GM12892 (cell line): ENCODE measurements at regions not wholly inside any gene's neighbourhood (a gene's known extent, or its start where the extent isn't known, plus 50 kb on each side); places are given as distances from the start of the nearest gene placed in this dataset.
"Not testable (repeated sequence)": the region's sequence is repeated elsewhere in the genome, so short reads cannot be mapped to it uniquely, and the experiment has no call there.

ENCODE experiments used
- DNase-seq: peaks from one replicate; pipeline ENCODE4 v3.0.0; 2011; ENCODE audit not compliant: insufficient read length
- FAIRE-seq: peaks from 2 replicates; lab custom pipeline; 2011; peaks lifted over from hg19 to GRCh38; lab: Jason Lieb, UNC
- POLR2A ChIP-seq: IDR thresholded peaks from 2 replicates; pipeline ENCODE4 v1.6.1; 2011; ENCODE audit warnings: low read depth, low read length, control low read depth
- POLR2AphosphoS5 ChIP-seq: IDR thresholded peaks from 2 replicates; pipeline ENCODE4 v1.6.1; 2011; ENCODE audit warnings: low read depth, low read length, control low read depth
- TAF1 ChIP-seq: IDR thresholded peaks from 2 replicates; pipeline ENCODE4 v1.6.1; 2011; ENCODE audit warnings: low read depth, mild to moderate bottlenecking, control low read depth, low read length, borderline replicate concordance

DNA sequence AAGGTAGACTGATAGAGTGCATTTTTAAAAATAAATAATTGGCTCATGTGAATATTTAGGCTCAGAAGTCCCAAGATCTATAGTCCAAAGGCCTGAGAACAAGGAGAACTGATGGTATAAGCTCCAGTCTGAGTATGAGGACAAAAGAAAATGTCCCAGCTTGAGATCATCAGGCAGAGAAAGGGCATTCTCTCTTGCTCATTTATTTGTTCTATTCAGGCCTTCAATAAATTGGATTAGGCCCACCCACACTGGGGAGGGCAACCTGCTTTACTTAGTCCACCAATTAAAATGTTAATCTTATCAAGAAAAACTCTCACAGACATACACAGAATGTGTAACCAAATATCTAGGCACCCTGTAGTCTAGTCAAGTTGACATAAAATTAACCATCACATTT is 644.4 kb upstream of the MDGA2 start:
- FAIRE-seq (no peak), DNase-seq (no peak)
- TF ChIP-seq POLR2AphosphoS5 (no peak), POLR2A (no peak), TAF1 (no peak)

DNA sequence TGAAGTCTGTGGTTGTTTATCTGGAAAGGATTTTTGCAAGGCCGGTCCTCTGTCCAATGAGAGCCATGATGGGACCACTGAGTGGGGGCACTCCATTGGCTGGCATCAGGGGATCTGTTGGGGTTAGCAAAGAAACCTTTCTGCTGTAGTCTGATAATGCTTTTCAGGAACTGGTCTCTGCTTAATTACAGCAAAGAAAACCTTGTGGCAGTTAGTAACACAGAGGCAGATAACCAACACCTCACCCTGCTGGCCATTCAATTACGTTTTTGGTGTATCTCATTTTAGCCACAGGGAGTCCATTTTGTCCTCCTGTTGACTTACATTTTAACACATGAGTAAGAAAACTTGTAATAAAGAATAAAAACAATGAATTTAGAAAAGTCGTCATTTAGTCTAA is 629.3 kb upstream of the MDGA2 start:
- TF ChIP-seq POLR2AphosphoS5 (no peak), TAF1 (no peak), POLR2A (no peak)
- DNase-seq, result no peak
- no peak for FAIRE-seq

DNA sequence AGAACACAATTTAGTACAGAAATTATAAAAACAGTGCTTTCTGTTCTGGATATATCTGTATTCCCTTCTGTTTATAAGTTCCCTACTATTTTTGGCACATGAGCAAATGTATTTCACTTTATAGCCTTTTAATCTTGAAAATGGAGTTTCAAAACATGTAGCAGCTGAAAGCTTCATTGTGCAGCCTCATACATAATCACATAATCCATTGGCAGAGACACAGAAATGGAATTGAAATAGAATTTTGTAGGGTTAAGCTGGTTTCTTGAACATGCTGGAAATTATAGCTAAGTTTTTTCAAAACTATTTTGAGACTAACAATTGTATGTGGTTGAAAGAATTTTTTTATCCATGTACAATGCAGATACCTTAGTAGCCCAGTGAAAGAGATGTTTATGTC is 614.3 kb upstream of the MDGA2 start:
- TF ChIP-seq POLR2AphosphoS5 (no peak), POLR2A (no peak), TAF1 (no peak)
- no peak for DNase-seq
- FAIRE-seq, result no peak

DNA sequence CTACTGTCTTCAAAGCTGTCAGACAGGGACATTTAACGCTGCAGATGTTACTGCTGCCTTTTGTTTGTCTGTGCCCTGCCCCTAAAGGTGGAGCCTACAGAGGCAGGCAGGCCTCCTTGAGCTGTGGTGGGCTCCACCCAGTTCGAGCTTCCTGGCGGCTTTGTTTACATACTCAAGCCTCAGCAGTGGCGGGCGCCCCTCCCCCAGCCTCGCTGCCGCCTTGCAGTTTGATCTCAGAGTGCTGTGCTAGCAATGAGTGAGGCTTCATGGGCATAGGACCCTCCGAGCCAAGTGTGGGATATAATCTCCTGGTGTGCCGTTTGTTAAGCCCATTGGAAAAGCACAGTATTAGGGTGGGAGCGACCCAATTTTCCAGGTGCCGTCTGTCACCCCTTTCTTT is 609.8 kb upstream of the MDGA2 start:
- FAIRE-seq, DNase-seq: not testable (repeated sequence)

DNA sequence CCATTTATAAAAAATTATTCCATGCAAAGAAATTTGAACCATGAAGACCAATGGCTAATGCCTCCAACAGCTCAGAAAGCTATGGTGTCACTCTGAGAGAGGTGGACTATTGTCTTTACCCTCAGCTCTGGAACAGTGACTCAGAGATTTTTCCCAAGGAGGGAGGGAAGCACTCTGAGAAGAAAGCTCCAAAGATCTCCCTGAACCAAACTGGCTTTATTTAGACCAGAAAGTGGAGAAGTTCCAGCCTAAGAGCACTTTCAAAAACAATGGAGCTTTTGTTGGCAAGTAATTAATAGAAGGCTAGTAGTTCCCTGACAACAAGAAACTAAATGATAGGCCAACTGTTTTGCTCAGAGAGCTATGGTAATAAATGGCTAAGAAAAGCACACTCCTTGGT is 599.9 kb upstream of the MDGA2 start:
- TF ChIP-seq TAF1, result no peak
- no peak for TF ChIP-seq POLR2A
- TF ChIP-seq POLR2AphosphoS5, result no peak
- DNase-seq (no peak), FAIRE-seq (no peak)

DNA sequence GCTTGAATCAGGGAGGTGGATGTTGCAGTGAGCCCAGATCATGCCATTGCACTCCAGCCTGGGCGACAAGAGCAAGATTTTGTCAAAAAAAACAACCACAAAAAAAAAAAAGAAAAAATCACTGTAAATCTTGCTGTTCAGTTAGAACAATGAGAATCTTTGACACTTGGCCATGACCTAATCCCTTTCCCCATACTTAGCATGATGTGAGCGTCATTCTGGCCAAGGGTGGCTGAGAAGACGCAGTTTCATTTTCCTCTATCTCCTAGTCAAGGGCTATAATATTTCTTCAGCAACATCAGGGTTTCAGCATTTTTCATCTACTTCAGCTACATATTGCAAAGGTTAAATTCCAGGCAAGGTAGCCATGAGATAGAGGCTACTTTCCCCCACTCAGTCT is 599.4 kb upstream of the MDGA2 start:
- no peak for DNase-seq
- FAIRE-seq, result no peak
- TF ChIP-seq POLR2AphosphoS5 (no peak), TAF1 (no peak), POLR2A (no peak)

DNA sequence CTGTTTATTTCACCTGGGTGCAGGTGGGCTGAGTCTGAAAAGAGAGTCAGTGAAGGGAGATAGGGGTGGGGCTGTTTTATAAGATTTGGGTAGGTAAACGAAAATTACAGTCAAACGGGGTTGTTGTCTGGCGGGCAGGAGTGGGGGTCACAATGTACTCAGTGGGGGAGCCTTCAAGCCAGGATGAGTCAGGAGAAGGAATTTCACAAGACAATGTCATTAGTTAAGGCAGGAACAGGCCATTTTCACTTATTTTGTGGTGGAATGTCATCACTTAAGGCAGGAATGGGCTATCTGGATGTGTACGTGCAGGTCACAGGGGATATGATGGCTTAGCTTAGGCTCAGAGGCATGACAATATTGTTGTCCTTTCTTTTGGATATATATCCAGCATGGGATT is 592.5 kb upstream of the MDGA2 start:
- not testable (repeated sequence) for FAIRE-seq, DNase-seq

DNA sequence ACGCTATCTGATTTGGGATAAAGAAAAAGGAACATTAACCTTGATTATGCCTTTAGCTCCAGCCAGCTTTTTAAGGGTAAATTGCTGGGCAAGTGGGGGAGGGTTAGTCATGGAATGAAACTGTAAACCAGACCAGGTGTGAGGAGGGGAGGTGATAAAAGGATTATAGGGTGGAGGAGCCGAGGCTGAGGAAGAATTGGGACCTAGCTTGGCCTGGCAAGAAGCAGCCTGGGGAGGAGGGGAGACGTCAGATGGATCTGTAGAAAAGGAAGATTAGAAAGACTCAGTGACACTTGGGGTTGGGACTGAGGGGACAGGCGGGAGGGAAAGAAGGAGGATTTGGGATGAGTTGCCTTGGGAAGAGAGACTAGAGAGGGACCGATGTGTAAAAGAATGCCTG is 590.8 kb upstream of the MDGA2 start:
- FAIRE-seq, DNase-seq: not testable (repeated sequence)

DNA sequence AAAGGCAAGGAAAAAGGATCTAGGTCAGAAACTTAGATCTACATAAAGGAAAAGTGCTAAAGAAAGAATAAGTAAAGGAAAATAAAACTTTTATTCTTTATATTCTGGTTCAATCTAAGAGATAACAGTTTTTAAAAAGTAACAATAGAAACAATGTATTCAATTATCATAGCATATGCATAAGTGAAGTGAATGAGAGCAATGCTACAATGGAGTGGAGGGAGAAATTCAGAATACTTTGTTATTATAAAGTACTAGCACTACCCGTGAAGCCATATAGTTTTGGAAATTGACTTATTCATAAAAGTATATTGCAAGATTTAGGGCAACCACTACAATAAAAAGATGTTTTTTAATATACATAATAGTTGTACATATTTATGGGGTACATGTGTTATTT is 586.0 kb upstream of the MDGA2 start:
- FAIRE-seq (no peak), DNase-seq (no peak)
- TF ChIP-seq POLR2A, result no peak
- TF ChIP-seq POLR2AphosphoS5, result no peak
- TF ChIP-seq TAF1, result no peak

DNA sequence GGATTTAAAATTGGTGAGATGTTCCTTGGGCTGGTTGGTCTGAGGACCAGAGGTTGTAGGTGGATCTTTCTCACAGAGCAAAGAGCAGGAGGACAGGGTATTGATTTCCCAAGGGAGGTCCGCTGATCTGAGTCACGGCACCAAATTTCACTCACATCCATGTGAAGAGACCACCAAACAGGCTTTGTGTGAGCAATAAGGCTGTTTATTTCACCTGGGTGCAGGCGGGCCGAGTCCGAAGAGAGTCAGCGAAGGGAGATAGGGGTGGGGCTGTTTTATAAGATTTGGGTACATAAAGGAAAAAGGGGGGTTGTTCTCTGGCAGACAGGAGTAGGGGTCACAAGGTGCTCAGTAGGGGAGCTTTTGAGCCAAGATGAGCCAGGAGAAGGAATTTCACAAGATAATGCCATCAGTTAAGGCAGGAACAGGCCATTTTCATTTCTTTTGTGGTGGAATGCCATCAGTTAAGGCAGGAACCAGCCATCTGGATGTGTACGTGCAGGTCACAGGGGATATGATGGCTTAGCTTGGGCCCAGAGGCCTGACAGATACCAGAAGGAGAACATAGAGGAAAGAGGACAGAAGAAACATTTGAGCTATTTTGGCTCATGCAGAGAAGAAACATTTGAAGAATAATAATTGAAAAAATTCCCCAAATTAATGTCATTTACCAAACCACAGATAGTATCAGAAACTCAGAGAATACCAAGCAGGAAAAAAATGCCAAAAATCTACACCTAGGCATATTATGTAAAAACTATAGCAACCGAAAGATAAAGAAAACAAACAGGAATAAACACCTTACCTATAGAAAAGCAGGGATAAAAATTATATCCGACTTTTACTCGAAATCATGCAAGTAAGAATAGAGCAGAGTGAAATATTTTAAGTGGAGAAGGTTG is 585.2 kb upstream of the MDGA2 start:
- not testable (repeated sequence) for DNase-seq, FAIRE-seq

DNA sequence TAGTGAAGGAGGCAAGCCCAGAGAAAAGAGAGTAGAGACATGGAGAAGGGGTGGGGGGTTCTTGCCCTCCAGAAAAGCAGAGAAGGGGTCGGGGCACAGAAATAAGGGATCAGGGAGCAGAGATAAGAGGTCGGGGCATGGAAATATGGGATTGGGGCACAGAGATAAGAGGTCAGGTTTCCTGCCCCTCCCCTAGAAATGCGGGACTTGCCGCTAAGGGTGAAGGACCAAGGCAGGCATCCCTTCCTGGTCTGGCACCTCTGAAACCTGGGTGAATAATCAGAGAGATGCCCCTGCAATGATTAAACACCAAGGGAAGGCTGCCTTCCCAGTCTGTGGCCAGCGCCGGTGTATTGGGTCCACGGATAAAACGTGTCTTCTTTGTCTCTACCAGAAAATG is 584.5 kb upstream of the MDGA2 start:
- DNase-seq, FAIRE-seq: not testable (repeated sequence)

DNA sequence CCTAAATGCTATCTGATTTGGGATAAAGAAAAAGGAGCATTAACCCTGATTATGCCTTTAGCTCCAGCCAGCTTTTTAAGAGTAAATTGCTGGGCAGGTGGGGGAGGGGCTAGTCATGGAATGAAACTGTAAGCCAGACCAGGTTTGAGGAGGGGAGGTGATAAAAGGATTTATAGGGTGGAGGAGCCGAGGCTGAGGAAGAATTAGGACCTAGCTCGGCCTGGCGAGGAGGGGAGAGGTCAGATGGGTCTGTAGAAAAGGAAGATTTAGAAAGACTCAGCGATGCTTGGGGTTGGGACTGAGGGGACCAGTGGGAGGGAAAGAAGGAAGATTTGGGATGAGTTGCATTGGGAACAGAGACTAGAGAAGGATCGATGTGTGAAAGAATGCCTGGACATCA is 583.8 kb upstream of the MDGA2 start:
- FAIRE-seq, DNase-seq: not testable (repeated sequence)

DNA sequence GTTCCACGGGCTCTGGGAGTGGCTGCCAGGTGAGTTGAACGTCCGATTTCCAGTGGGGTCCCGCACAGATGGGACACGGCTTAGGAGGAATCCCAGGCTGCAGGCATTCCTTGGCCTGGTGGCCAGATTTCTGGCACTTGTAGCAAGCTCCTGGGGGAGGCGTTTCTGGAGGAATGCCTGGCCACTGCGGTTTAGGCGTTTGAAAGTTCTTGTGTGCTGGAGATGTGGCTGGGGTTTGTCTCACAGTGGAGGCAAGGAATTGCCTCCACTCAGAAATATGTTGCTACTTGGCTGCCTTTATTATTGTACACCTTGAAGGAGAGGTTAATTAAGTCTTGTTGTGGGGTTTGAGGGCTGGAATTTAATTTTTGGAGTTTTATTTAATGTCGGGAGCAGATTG is 583.3 kb upstream of the MDGA2 start:
- not testable (repeated sequence) for DNase-seq, FAIRE-seq

DNA sequence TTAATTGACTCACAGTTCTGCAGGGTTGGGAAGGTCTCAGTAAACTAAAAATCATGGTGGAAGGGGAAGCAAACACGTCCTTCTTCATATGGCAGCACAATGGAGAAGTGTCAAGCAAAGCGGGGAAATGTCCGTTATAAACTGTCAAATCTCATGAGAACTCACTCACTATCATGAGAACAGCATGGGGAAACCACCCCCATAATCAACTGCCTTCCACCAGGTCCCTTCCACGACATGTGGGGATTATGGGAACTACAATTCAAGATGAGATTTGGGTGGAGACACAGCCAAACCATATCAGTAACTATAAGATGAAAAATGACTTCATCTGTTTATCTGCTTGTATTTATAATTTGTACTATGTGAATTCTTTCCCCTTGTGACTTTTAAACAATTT is 577.6 kb upstream of the MDGA2 start:
- no peak for TF ChIP-seq POLR2AphosphoS5
- FAIRE-seq, result no peak
- no peak for DNase-seq
